ENCODE measurements at regions not wholly inside any gene's neighbourhood (a gene's known extent, or its start where the extent isn't known, plus 50 kb on each side); places are given as distances from the start of the nearest gene placed in this dataset.
A peak's percentile ranks its signal among the peaks of the same experiment; 100 is the strongest.

DNA sequence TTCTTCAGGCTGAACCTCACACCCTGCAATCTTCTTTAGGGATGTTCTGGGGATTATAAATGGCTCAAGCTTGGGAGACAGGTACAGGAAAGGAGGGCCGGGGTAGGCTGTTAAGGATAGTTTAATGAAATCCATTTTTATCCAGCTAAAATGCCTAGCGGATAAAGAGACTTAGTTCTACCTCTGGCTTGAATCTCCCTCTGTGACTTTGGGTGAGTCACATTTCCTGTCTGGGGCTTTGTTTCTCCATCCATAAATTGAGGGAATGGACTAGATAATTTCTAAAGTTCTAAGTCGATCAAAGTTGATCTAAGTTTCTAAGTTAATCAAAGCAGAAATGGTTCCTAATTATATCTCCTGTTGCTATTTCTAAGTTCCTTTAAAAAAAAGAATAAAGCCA is 319.6 kb upstream of the E2F7 start:
- Histone ChIP-seq H3K27ac (ENCODE audit: low read depth, low read length) (no peak overlapping the region), H3K36me3 (ENCODE audit: insufficient read depth, low read length) (no peaks in the 10 kb centered on the region), H3K27me3 (ENCODE audit: insufficient read depth, low read length) (no peaks in the 10 kb centered on the region), H3K4me3 (ENCODE audit: low read length in 2 of 2) (no peak overlapping the region), H3K9me3 (ENCODE audit: control insufficient read depth in 1 of 2, low read length in 2 of 2) (no peaks in the 10 kb centered on the region), H3K4me1 (ENCODE audit: insufficient read depth, low read length) (no peaks in the 10 kb centered on the region)
- no peak overlapping the region for H3K4me3 Mint-ChIP-seq
- H3K36me3 Mint-ChIP-seq = no peaks in the 10 kb centered on the region
- peaks cover 0 to 8% (median 2%) of the 10 kb centered on the region in 8 donors for H3K9me3 Mint-ChIP-seq
- DNase-seq = no peak
- H3K27me3 Mint-ChIP-seq = no peaks in the 10 kb centered on the region
- CTCF ChIA-PET (ENCODE audit: partially characterized antibody) = no interaction called here
- H3K4me1 Mint-ChIP-seq = no peaks in the 10 kb centered on the region
- H3K27ac Mint-ChIP-seq = no peak overlapping the region
- POLR2A ChIA-PET (ENCODE audit: partially characterized antibody) = no interaction called here
- intact Hi-C loops (cut with micrococcal nuclease) = no loop called here

- Mint-ChIP-seq H3K27me3 (no peaks in the 10 kb centered on the region), H3K4me3 (no peak overlapping the region), H3K36me3 (no peaks in the 10 kb centered on the region), H3K4me1 (no peaks in the 10 kb centered on the region), H3K27ac (no peak overlapping the region), H3K9me3 (peaks cover 0 to 7% (median 2%) of the 10 kb centered on the region in 8 donors)
- intact Hi-C loops (cut with micrococcal nuclease) = no loop called here
- no peaks in the 10 kb centered on the region for H3K36me3 ChIP-seq (ENCODE audit: insufficient read depth, low read length)
- no peaks in the 10 kb centered on the region for H3K27me3 ChIP-seq (ENCODE audit: insufficient read depth, low read length)
- no peak overlapping the region for H3K4me3 ChIP-seq (ENCODE audit: low read length in 2 of 2)
- CTCF ChIA-PET (ENCODE audit: partially characterized antibody) = no interaction called here
- H3K9me3 ChIP-seq (ENCODE audit: control insufficient read depth in 1 of 2, low read length in 2 of 2) = no peaks in the 10 kb centered on the region
- H3K27ac ChIP-seq (ENCODE audit: low read depth, low read length) = no peak overlapping the region
- POLR2A ChIA-PET (ENCODE audit: partially characterized antibody) = no interaction called here
- no peaks in the 10 kb centered on the region for H3K4me1 ChIP-seq (ENCODE audit: insufficient read depth, low read length)
- no peak for DNase-seq
Observed at GRCh38 chr12:77382096-77382742, 316.9 kb upstream of the E2F7 start.

DNA sequence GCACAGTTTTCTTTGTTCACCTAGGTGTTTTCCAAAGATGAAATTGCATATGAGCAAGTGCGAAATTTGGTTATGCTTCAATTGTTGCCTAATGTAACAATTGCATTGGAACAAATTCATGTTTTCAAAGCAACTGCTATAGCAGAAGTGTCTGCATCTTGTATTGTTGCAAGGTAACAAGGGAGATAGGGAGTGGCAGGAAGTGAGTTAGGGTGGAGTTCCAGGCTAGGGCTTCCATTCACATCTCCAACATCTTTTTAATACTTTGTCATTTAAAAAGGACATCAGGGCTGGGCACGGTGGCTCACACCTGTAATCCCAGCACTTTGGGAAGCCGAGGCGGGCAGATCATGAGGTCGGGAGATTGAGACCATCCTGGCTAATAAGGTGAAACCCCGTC is 312.3 kb upstream of the E2F7 start:
- Mint-ChIP-seq H3K27me3 (no peaks in the 10 kb centered on the region), H3K4me1 (no peaks in the 10 kb centered on the region), H3K4me3 (no peak overlapping the region), H3K27ac (no peak overlapping the region), H3K9me3 (peaks cover 0 to 12% (median 2%) of the 10 kb centered on the region in 8 donors), H3K36me3 (no peaks in the 10 kb centered on the region)
- DNase-seq = no peak
- Histone ChIP-seq H3K27ac (ENCODE audit: low read depth, low read length) (no peak overlapping the region), H3K27me3 (ENCODE audit: insufficient read depth, low read length) (no peaks in the 10 kb centered on the region), H3K4me1 (ENCODE audit: insufficient read depth, low read length) (no peaks in the 10 kb centered on the region), H3K9me3 (ENCODE audit: control insufficient read depth in 1 of 2, low read length in 2 of 2) (no peaks in the 10 kb centered on the region), H3K36me3 (ENCODE audit: insufficient read depth, low read length) (no peaks in the 10 kb centered on the region), H3K4me3 (ENCODE audit: low read length in 2 of 2) (no peak overlapping the region)
- ChIA-PET CTCF (ENCODE audit: partially characterized antibody) (no interaction called here), POLR2A (ENCODE audit: partially characterized antibody) (no interaction called here)
- intact Hi-C loops (cut with micrococcal nuclease) = no loop called here

- H3K9me3 Mint-ChIP-seq = peaks cover 0 to 12% (median under 1%) of the 10 kb centered on the region in 8 donors
- POLR2A ChIA-PET (ENCODE audit: partially characterized antibody) = no interaction called here
- intact Hi-C loops (cut with micrococcal nuclease) = no loop called here
- Histone ChIP-seq H3K27ac (ENCODE audit: low read depth, low read length) (no peak overlapping the region), H3K4me1 (ENCODE audit: insufficient read depth, low read length) (no peaks in the 10 kb centered on the region), H3K36me3 (ENCODE audit: insufficient read depth, low read length) (no peaks in the 10 kb centered on the region), H3K4me3 (ENCODE audit: low read length in 2 of 2) (no peak overlapping the region), H3K27me3 (ENCODE audit: insufficient read depth, low read length) (no peaks in the 10 kb centered on the region), H3K9me3 (ENCODE audit: control insufficient read depth in 1 of 2, low read length in 2 of 2) (no peaks in the 10 kb centered on the region)
- CTCF ChIA-PET (ENCODE audit: partially characterized antibody) = no interaction called here
- H3K36me3 Mint-ChIP-seq = no peaks in the 10 kb centered on the region
- H3K4me1 Mint-ChIP-seq = no peaks in the 10 kb centered on the region
- H3K27me3 Mint-ChIP-seq = no peaks in the 10 kb centered on the region
- H3K27ac Mint-ChIP-seq = no peak overlapping the region
- H3K4me3 Mint-ChIP-seq = no peak overlapping the region
- DNase-seq = no peak
Observed at GRCh38 chr12:77377116-77377515, 311.7 kb upstream of the E2F7 start.

DNA sequence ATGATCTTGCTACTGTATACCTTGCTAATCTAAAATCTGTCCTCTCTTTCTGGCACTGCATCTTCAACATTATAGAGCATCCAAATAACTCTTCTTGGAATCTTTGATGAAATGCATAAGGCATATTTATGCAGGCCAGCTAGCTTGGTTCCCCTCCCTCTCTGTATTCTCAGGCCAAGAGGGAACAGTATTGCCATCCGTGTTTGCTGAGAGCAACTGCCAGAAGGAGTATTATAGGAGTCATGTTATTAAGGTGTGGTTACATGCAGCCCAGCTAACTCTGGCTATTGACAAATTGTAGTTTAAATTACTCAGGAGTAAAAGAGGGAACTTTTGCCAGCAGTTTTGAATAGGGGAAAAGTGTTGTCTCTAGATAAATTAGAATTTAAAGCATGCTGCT is 309.3 kb upstream of the E2F7 start:
- CTCF ChIA-PET (ENCODE audit: partially characterized antibody) = no interaction called here
- no peaks in the 10 kb centered on the region for H3K27me3 ChIP-seq (ENCODE audit: insufficient read depth, low read length)
- H3K27ac Mint-ChIP-seq = no peak overlapping the region
- intact Hi-C loops (cut with micrococcal nuclease) = no loop called here
- H3K9me3 Mint-ChIP-seq = peaks cover 0 to 10% (median 2%) of the 10 kb centered on the region in 8 donors
- POLR2A ChIA-PET (ENCODE audit: partially characterized antibody) = no interaction called here
- H3K9me3 ChIP-seq (ENCODE audit: control insufficient read depth in 1 of 2, low read length in 2 of 2) = no peaks in the 10 kb centered on the region
- DNase-seq = no peak
- H3K27me3 Mint-ChIP-seq = no peaks in the 10 kb centered on the region
- no peaks in the 10 kb centered on the region for H3K36me3 ChIP-seq (ENCODE audit: insufficient read depth, low read length)
- no peak overlapping the region for H3K27ac ChIP-seq (ENCODE audit: low read depth, low read length)
- H3K4me1 ChIP-seq (ENCODE audit: insufficient read depth, low read length) = no peaks in the 10 kb centered on the region
- H3K4me1 Mint-ChIP-seq = no peaks in the 10 kb centered on the region
- no peak overlapping the region for H3K4me3 ChIP-seq (ENCODE audit: low read length in 2 of 2)
- H3K36me3 Mint-ChIP-seq = no peaks in the 10 kb centered on the region
- H3K4me3 Mint-ChIP-seq = no peak overlapping the region

GRCh38 chr12:77372494-77372893 is 307.1 kb upstream of the E2F7 start:
- Mint-ChIP-seq H3K9me3 (peaks cover 0 to 7% (median 2%) of the 10 kb centered on the region in 8 donors), H3K27me3 (no peaks in the 10 kb centered on the region), H3K27ac (peak overlapping the region in 1 of 7 donors; percentile 29), H3K4me3 (no peak overlapping the region), H3K4me1 (no peaks in the 10 kb centered on the region), H3K36me3 (no peaks in the 10 kb centered on the region)
- intact Hi-C loops (cut with micrococcal nuclease) = no loop called here
- no peaks in the 10 kb centered on the region for H3K9me3 ChIP-seq (ENCODE audit: control insufficient read depth in 1 of 2, low read length in 2 of 2)
- no peak overlapping the region for H3K27ac ChIP-seq (ENCODE audit: low read depth, low read length)
- H3K36me3 ChIP-seq (ENCODE audit: insufficient read depth, low read length) = no peaks in the 10 kb centered on the region
- no peaks in the 10 kb centered on the region for H3K4me1 ChIP-seq (ENCODE audit: insufficient read depth, low read length)
- no peaks in the 10 kb centered on the region for H3K27me3 ChIP-seq (ENCODE audit: insufficient read depth, low read length)
- no peak overlapping the region for H3K4me3 ChIP-seq (ENCODE audit: low read length in 2 of 2)
- no peak for DNase-seq
- CTCF ChIA-PET (ENCODE audit: partially characterized antibody) = no interaction called here
- POLR2A ChIA-PET (ENCODE audit: partially characterized antibody) = no interaction called here

GRCh38 chr12:77372026-77372425 is 306.7 kb upstream of the E2F7 start:
- Histone ChIP-seq H3K36me3 (ENCODE audit: insufficient read depth, low read length) (no peaks in the 10 kb centered on the region), H3K4me1 (ENCODE audit: insufficient read depth, low read length) (no peaks in the 10 kb centered on the region), H3K4me3 (ENCODE audit: low read length in 2 of 2) (no peak overlapping the region), H3K9me3 (ENCODE audit: control insufficient read depth in 1 of 2, low read length in 2 of 2) (no peaks in the 10 kb centered on the region), H3K27me3 (ENCODE audit: insufficient read depth, low read length) (no peaks in the 10 kb centered on the region), H3K27ac (ENCODE audit: low read depth, low read length) (no peak overlapping the region)
- H3K4me3 Mint-ChIP-seq = no peak overlapping the region
- ChIA-PET POLR2A (ENCODE audit: partially characterized antibody) (no interaction called here), CTCF (ENCODE audit: partially characterized antibody) (no interaction called here)
- H3K27me3 Mint-ChIP-seq = no peaks in the 10 kb centered on the region
- intact Hi-C loops (cut with micrococcal nuclease) = no loop called here
- no peaks in the 10 kb centered on the region for H3K36me3 Mint-ChIP-seq
- peaks cover 0 to 3% (median 2%) of the 10 kb centered on the region in 8 donors for H3K9me3 Mint-ChIP-seq
- H3K4me1 Mint-ChIP-seq = no peaks in the 10 kb centered on the region
- no peak for DNase-seq
- no peak overlapping the region for H3K27ac Mint-ChIP-seq

DNA sequence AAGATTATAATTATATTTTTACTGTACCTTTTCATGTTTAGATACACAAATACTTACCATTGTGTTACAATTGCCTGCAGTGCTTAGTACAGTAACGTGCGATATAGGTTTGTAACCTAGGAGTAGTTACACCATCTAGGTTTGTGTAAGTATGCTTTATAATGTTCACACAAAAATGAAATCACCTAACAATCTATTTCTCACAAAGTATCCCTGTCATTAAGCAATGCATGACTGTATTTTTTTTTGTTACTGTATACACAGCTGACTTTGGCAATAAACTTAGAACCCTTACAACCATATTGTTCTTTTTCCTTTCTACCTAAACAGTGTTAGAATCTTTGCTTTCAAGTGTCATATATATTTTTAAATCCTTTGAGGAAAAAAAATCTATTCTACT is 303.0 kb upstream of the E2F7 start:
- no peak for DNase-seq
- H3K36me3 ChIP-seq (ENCODE audit: insufficient read depth, low read length) = no peaks in the 10 kb centered on the region

More for the DNA sequence above, 303.0 kb upstream of the E2F7 start:
- no peaks in the 10 kb centered on the region for H3K4me1 Mint-ChIP-seq
- H3K36me3 Mint-ChIP-seq = no peaks in the 10 kb centered on the region
- H3K4me1 ChIP-seq (ENCODE audit: insufficient read depth, low read length) = no peaks in the 10 kb centered on the region
- peaks cover 0 to 4% (median 0%) of the 10 kb centered on the region in 8 donors for H3K9me3 Mint-ChIP-seq
- H3K27ac ChIP-seq (ENCODE audit: low read depth, low read length) = no peak overlapping the region
- H3K27me3 ChIP-seq (ENCODE audit: insufficient read depth, low read length) = no peaks in the 10 kb centered on the region
- CTCF ChIA-PET (ENCODE audit: partially characterized antibody) = no interaction called here
- no peaks in the 10 kb centered on the region for H3K9me3 ChIP-seq (ENCODE audit: control insufficient read depth in 1 of 2, low read length in 2 of 2)
- intact Hi-C loops (cut with micrococcal nuclease) = no loop called here
- H3K27ac Mint-ChIP-seq = no peak overlapping the region
- no peaks in the 10 kb centered on the region for H3K27me3 Mint-ChIP-seq
- no peak overlapping the region for H3K4me3 ChIP-seq (ENCODE audit: low read length in 2 of 2)
- H3K4me3 Mint-ChIP-seq = no peak overlapping the region
- POLR2A ChIA-PET (ENCODE audit: partially characterized antibody) = no interaction called here
